Stimulated activated memory B cell treated with anti-CD40 and anti-IgM and Interleukin-4, amounts not matched to agents 10 μg/mL and 1 μg/mL and 100 μg/mL, for 72 hours (primary cell): ENCODE measurements at regions not wholly inside any gene's neighbourhood (a gene's known extent, or its start where the extent isn't known, plus 50 kb on each side); places are given as distances from the start of the nearest gene placed in this dataset.

Source experiments
- ATAC-seq: fragments of 150-1000 bp; cut with Tn5 transposase; 2 replicates; pipeline ENCODE4 v1.10.0; 2021
- H3K27ac Mint-ChIP-seq: one replicate; pipeline ENCODE4 v1.8.0; 2022; ENCODE audit warnings: mild to moderate bottlenecking, mixed read lengths
- H3K27me3 Mint-ChIP-seq: one replicate; pipeline ENCODE4 v1.8.0; 2022; ENCODE audit warnings: mixed read lengths
- H3K36me3 Mint-ChIP-seq: one replicate; pipeline ENCODE4 v1.8.0; 2022; ENCODE audit warnings: mixed read lengths
- H3K4me1 Mint-ChIP-seq: one replicate; pipeline ENCODE4 v1.8.0; 2022; ENCODE audit warnings: mixed read lengths
- H3K4me3 Mint-ChIP-seq: one replicate; pipeline ENCODE4 v1.8.0; 2022; ENCODE audit warnings: mild to moderate bottlenecking, moderate library complexity, mixed read lengths
- H3K9me3 Mint-ChIP-seq: one replicate; pipeline ENCODE4 v1.8.0; 2022; ENCODE audit warnings: mixed read lengths

GRCh38 chr5:173740400-173740799 is 124.0 kb upstream of the BOD1 start:
- ATAC-seq = no peak
- Mint-ChIP-seq H3K36me3 (no peaks in the 10 kb centered on the region), H3K27me3 (no peaks in the 10 kb centered on the region), H3K27ac (peak overlapping the region; percentile 72), H3K4me3 (no peak overlapping the region), H3K4me1 (peaks cover 65% of the 10 kb centered on the region), H3K9me3 (no peaks in the 10 kb centered on the region)

DNA sequence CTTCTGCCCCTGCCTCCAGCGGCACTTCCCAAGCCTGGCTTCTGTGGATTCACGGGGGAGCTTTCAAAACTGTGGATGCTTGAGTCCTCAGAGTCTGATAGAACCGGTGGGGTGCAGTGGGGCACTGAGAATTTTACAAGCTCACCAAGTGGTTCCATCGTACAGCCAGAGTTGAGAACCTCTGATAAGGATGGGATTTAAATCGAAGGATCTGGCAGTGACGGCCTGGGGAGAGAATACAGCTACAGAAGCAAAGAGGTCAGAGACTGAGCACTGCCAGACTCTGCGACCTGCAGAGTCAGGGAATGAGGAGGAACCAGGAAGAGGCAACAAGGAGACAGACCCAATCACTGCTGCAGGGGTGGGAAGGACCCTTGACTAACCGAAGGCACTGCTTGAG is 124.6 kb upstream of the BOD1 start:
- Mint-ChIP-seq H3K27ac (peak overlapping the region; percentile 72), H3K4me3 (peak overlapping the region; percentile 1), H3K27me3 (no peaks in the 10 kb centered on the region), H3K4me1 (peaks cover 69% of the 10 kb centered on the region), H3K9me3 (no peaks in the 10 kb centered on the region), H3K36me3 (no peaks in the 10 kb centered on the region)
- no peak for ATAC-seq

GRCh38 chr5:173741729-173742431 is 125.4 kb upstream of the BOD1 start:
- ATAC-seq = no peak
- H3K27ac Mint-ChIP-seq = peak overlapping the region; percentile 72
- H3K27me3 Mint-ChIP-seq = no peaks in the 10 kb centered on the region
- H3K36me3 Mint-ChIP-seq = no peaks in the 10 kb centered on the region
- H3K4me1 Mint-ChIP-seq = peaks cover 65% of the 10 kb centered on the region
- H3K9me3 Mint-ChIP-seq = no peaks in the 10 kb centered on the region
- H3K4me3 Mint-ChIP-seq = no peak overlapping the region

DNA sequence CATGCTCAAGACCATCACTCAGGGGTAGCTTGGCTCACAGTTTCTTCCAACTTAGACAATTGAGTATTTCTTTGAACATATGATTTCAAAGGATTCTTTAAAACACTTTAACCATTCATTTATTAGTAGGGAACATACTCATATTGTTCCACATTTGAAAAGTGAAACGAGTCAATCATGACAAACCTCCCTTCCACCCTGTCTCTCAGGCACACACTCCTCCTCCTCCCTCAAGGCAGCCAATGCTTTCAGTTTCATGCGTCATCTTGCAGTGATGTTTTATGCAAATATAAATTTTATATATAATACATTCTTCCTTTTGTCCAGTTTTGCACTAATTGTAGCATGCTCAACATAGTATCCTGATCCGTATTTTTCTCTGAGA is 126.0 kb upstream of the BOD1 start:
- Mint-ChIP-seq H3K27ac (peak overlapping the region; percentile 72), H3K4me3 (no peak overlapping the region), H3K4me1 (peaks cover 60% of the 10 kb centered on the region), H3K36me3 (no peaks in the 10 kb centered on the region), H3K9me3 (no peaks in the 10 kb centered on the region), H3K27me3 (no peaks in the 10 kb centered on the region)
- ATAC-seq = peak; percentile 75

DNA sequence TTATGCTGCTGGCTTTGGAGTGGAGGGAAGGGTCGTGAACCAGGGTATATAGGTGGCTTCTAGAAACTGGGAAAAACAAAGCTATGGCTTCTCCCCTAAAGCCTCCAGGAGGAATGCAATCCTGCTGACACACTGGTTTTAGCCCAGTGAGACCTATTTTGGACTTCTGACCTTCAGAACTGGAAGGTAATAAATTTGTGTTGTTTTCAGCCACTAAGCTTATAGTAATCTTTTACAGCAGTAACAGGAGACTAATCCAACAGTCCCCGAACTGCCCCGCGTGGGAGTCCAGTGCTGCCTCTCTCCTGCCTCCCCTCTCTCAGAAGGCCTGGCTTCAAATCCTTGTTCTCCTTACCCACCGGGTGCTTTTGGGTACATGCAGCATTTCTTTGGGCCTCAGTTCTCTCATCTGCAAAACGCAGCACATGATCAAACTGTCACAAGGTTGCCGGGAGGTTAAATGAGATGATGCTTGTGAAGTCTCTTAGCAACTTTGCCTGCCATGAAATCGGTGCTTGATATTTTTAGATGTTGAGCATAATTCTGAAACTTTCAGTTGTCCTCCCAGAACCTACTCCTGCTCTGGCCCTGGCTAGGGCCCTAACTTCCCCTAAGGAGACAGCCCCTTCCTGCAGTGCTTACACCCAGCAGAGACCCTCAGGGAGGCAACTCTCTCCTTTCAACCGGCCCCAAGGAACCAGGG is 127.3 kb upstream of the BOD1 start:
- Mint-ChIP-seq H3K9me3 (no peaks in the 10 kb centered on the region), H3K4me1 (peaks cover 55% of the 10 kb centered on the region), H3K27ac (peak overlapping the region; percentile 76), H3K4me3 (no peak overlapping the region), H3K36me3 (no peaks in the 10 kb centered on the region), H3K27me3 (no peaks in the 10 kb centered on the region)
- ATAC-seq = no peak

DNA sequence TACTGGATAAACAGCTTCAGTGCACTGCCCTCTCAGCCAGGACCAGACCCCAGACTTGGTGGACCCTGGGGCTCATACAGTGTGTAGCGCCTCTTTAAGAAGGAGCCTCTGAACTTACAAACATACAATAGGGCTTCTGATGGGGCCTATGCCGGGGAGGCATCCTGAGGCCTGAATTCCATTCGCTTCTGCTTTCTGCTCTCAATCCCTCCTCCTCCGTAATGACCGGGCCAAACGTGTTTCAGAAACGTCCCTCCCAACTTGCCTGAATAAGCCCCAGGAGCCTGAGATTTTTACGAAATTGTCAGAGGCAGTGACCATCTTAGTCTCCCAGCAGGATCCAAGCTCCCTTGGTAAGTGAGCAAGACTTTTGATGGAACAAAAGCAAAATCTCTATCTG is 128.1 kb upstream of the BOD1 start:
- no peaks in the 10 kb centered on the region for H3K36me3 Mint-ChIP-seq
- H3K27me3 Mint-ChIP-seq = no peaks in the 10 kb centered on the region
- no peak for ATAC-seq
- H3K4me3 Mint-ChIP-seq = no peak overlapping the region
- H3K9me3 Mint-ChIP-seq = no peaks in the 10 kb centered on the region
- peaks cover 55% of the 10 kb centered on the region for H3K4me1 Mint-ChIP-seq
- H3K27ac Mint-ChIP-seq = peak overlapping the region; percentile 76

GRCh38 chr5:173745123-173745522 is 128.7 kb upstream of the BOD1 start:
- ATAC-seq = peak; percentile 92
- Mint-ChIP-seq H3K27ac (peak overlapping the region; percentile 76), H3K4me1 (peaks cover 55% of the 10 kb centered on the region)

GRCh38 chr5:173745557-173745956 is 129.1 kb upstream of the BOD1 start:
- Mint-ChIP-seq H3K4me1 (peaks cover 59% of the 10 kb centered on the region), H3K36me3 (no peaks in the 10 kb centered on the region), H3K4me3 (no peak overlapping the region), H3K9me3 (no peaks in the 10 kb centered on the region), H3K27ac (peak overlapping the region; percentile 76), H3K27me3 (no peaks in the 10 kb centered on the region)
- no peak for ATAC-seq

More at GRCh38 chr5:173745123-173745522, 128.7 kb upstream of the BOD1 start:
- Mint-ChIP-seq H3K36me3 (no peaks in the 10 kb centered on the region), H3K27me3 (no peaks in the 10 kb centered on the region), H3K4me3 (no peak overlapping the region), H3K9me3 (no peaks in the 10 kb centered on the region)

DNA sequence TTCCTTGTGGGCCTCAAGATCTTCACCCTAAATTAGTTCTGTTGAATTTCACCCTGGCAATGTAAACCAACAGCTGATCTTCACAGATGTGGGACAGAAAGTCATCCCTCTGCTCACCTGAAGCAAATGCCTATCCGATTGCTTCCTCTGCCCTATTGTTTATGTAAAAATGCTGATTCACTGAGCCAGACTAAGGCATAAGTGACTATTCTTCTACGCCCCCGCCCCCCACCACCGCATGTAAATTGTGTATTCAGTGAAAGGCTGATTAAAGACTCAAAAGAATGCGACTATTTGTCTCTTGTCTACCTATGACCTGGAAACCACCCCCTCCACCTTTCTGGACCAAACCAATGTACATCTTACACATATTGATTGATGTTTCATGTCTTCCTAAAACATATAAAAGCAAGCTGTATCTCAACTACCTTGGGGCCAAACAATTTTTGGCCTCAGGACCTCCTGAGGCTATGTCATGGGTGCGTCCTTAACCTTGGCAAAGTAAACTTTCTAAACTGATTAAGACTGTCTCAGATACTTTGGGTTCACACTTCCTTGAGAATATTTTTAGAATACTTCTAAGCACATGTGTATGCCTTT is 129.7 kb upstream of the BOD1 start:
- peaks cover 59% of the 10 kb centered on the region for H3K4me1 Mint-ChIP-seq
- no peaks in the 10 kb centered on the region for H3K36me3 Mint-ChIP-seq
- no peaks in the 10 kb centered on the region for H3K9me3 Mint-ChIP-seq
- H3K27me3 Mint-ChIP-seq = no peaks in the 10 kb centered on the region
- ATAC-seq = no peak
- H3K4me3 Mint-ChIP-seq = no peak overlapping the region
- peak overlapping the region; percentile 76 for H3K27ac Mint-ChIP-seq

GRCh38 chr5:173747876-173748275 is 131.4 kb upstream of the BOD1 start:
- Mint-ChIP-seq H3K27me3 (no peaks in the 10 kb centered on the region), H3K36me3 (no peaks in the 10 kb centered on the region), H3K4me1 (peaks cover 54% of the 10 kb centered on the region), H3K9me3 (no peaks in the 10 kb centered on the region), H3K27ac (peak overlapping the region; percentile 28), H3K4me3 (no peak overlapping the region)
- ATAC-seq = no peak

DNA sequence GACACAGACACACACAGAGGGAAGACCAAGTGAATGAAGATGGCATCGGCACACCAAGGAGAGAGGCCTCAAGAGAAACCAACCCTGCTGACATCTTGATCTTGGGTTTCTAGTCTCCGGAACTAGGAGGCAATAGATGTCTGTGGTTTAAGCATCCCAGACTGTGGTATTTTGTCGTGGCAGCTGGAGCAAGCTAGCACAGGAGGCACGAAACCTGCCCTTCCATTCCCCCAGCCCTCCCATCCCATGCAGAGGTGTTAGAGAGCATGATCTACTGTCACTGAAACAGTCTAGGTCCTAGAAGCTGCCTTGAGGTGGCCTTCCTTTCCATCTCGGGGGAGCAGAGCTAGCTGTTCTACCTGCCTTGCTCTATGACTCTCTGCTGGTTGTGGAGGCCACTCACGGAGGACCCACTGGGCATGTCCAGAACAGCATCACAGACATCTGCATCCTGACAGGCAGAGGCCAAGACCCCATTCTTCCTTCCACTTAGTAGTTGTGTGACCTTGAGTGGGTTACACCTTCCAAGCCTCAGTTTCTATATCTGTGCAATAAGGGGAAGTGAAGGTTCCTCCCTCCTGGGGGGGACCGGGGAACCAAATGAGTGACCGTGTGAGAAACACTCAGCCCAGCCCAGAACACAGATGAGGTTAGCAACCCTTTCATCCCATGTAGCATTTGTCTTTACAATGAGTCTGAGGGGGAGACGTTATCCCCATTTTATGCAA is 134.3 kb upstream of the BOD1 start:
- H3K27me3 Mint-ChIP-seq = no peaks in the 10 kb centered on the region
- H3K36me3 Mint-ChIP-seq = no peaks in the 10 kb centered on the region
- no peaks in the 10 kb centered on the region for H3K9me3 Mint-ChIP-seq
- ATAC-seq = peak; percentile 76
- H3K4me3 Mint-ChIP-seq = no peak overlapping the region
- peak overlapping the region; percentile 44 for H3K27ac Mint-ChIP-seq
- H3K4me1 Mint-ChIP-seq = peaks cover 27% of the 10 kb centered on the region

- Mint-ChIP-seq H3K27ac (peak overlapping the region; percentile 44), H3K4me1 (peaks cover 22% of the 10 kb centered on the region), H3K36me3 (no peaks in the 10 kb centered on the region), H3K4me3 (no peak overlapping the region), H3K27me3 (no peaks in the 10 kb centered on the region), H3K9me3 (no peaks in the 10 kb centered on the region)
- peak; percentile 79 for ATAC-seq
Observed at GRCh38 chr5:173751266-173751600, 134.8 kb upstream of the BOD1 start.

DNA sequence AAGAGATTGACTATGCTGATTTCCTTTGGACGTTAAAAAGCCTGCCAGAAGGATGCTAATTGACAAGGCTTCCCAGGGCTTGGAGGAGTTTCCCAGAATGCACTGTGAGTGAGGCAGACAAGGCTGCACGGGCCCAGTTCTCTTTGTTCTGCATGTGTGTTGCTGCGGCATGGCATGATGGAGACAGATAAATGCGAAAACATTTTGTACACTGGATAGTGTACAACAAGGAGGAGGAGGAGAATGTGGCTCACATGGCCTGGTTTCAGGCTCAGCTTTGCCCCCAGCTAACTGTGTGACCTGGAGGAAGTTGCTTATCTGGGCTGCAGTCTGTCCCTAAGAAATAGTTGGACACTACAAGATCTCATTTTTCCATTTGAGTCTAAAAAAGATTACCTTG is 135.5 kb upstream of the CPEB4 start:
- Mint-ChIP-seq H3K27me3 (no peaks in the 10 kb centered on the region), H3K4me3 (no peak overlapping the region), H3K4me1 (peaks cover 18% of the 10 kb centered on the region), H3K27ac (no peak overlapping the region), H3K9me3 (no peaks in the 10 kb centered on the region), H3K36me3 (no peaks in the 10 kb centered on the region)
- no peak for ATAC-seq

DNA sequence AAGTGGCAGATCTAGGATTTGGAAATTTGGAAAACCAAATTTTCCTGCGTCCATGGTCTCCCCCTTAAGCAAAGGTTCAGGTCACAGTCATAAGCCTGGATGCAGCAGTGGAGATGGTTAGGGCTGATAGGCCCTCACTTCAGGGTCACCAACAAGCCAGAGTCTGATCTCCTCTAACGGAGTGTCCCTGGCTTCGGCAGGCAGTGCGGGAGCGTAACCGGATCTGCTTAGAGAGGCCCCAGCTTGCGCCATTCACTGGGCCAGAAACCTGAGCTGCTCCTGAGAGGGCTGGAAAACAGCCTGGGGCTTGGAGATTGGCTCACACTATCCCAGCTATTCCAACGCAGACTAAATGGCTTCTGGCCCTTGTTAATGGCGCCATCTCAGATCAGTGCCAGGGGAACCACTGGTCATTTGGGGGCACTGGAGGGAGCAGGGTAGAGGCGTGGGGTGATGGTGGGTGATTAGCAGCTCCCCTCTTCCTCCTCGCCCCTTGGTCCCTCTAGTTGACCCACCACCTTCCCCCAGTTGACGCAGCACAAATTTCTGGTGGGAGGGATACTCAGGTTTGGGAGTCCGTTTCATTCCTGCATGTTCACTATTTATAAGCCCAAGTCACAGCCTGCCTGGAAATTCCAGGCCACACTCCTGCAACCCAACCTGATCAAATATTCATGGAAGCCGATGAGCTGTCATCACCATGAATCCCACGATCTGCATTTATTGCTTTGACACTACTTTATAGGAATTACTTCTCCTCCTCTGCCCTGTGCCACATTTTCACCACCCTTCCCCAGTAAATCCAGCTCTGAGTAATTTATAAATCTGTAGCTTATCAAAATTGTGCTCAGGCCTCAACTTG is 134.6 kb upstream of the CPEB4 start:
- H3K27ac Mint-ChIP-seq = no peak overlapping the region
- H3K4me1 Mint-ChIP-seq = peaks cover 18% of the 10 kb centered on the region
- H3K4me3 Mint-ChIP-seq = no peak overlapping the region
- H3K36me3 Mint-ChIP-seq = no peaks in the 10 kb centered on the region
- H3K27me3 Mint-ChIP-seq = no peaks in the 10 kb centered on the region
- H3K9me3 Mint-ChIP-seq = no peaks in the 10 kb centered on the region
- no peak for ATAC-seq

DNA sequence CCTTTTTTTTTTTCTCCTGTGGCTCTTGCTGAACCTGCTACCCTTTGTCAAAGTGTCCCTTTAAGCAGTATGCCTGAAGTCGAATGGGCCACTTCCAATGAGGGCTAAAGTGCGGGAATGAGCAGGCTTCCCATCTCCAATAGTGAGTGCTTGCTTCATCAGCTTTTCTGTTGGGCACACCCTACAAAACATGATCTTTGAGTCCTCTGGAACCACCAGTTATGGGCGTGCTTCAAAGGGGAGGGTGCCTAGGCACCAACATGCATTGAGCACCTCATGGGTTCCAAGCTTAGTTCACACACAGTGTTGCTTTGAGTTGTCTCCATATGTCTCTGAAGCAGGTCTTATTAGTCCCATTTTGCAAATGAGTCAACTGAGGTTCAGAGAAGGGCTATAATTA is 132.8 kb upstream of the CPEB4 start:
- H3K4me3 Mint-ChIP-seq = no peak overlapping the region
- H3K9me3 Mint-ChIP-seq = no peaks in the 10 kb centered on the region
- ATAC-seq = no peak
- H3K4me1 Mint-ChIP-seq = peaks cover 16% of the 10 kb centered on the region
- no peaks in the 10 kb centered on the region for H3K27me3 Mint-ChIP-seq
- H3K27ac Mint-ChIP-seq = peak overlapping the region; percentile 31
- H3K36me3 Mint-ChIP-seq = no peaks in the 10 kb centered on the region
